Small intestine (tissue), 7 donors: ENCODE measurements at regions not wholly inside any gene's neighbourhood (a gene's known extent, or its start where the extent isn't known, plus 50 kb on each side); places are given as distances from the start of the nearest gene placed in this dataset.

Source experiments
- DNase-seq, 2 donors: peaks; one replicate each; pipeline versions ENCODE4 v3.0.0 to v3.0.0-alpha.2; 2013
- FAIRE-seq: peaks from 2 replicates; lab custom pipeline; 2012; peaks lifted over from hg19 to GRCh38; lab: Jason Lieb, UNC
- H3K27ac ChIP-seq, 3 donors: one replicate each; pipeline ENCODE4 v1.5.1; 2013; ENCODE audit warnings: low read length in 2 of 3, mild to moderate bottlenecking in 2 of 3, control low read depth in 1 of 3, inconsistent platforms in 1 of 3, low read depth in 1 of 3, moderate library complexity in 1 of 3
- H3K27me3 ChIP-seq, 3 donors: one replicate each; pipeline ENCODE4 v1.6.1; 2013; ENCODE audit warnings: low read length in 3 of 3, inconsistent platforms in 1 of 3; ENCODE audit not compliant: control insufficient read depth in 3 of 3, insufficient read depth in 3 of 3
- H3K36me3 ChIP-seq, 3 donors: one replicate each; pipeline ENCODE4 v1.6.1; 2013; ENCODE audit warnings: low read length in 3 of 3, inconsistent platforms in 1 of 3, low read depth in 1 of 3, mild to moderate bottlenecking in 1 of 3, moderate library complexity in 1 of 3; ENCODE audit not compliant: control insufficient read depth in 3 of 3, insufficient read depth in 2 of 3
- H3K4me1 ChIP-seq, 3 donors: one replicate each; pipeline ENCODE4 v1.6.1; 2013; ENCODE audit warnings: low read length in 2 of 3, inconsistent platforms in 1 of 3, low read depth in 1 of 3, mild to moderate bottlenecking in 1 of 3, moderate library complexity in 1 of 3; ENCODE audit not compliant: control insufficient read depth in 3 of 3, insufficient read depth in 2 of 3
- H3K4me3 ChIP-seq, 3 donors: one replicate each; pipeline ENCODE4 v1.5.1; 2013; ENCODE audit warnings: low read length in 3 of 3, control low read depth in 1 of 3, inconsistent platforms in 1 of 3, low read depth in 1 of 3, mild to moderate bottlenecking in 1 of 3, moderate library complexity in 1 of 3
- H3K9me3 ChIP-seq, 2 donors: one replicate each; pipeline ENCODE4 v1.6.1; 2013; ENCODE audit warnings: low read depth in 1 of 2, low read length in 1 of 2; ENCODE audit not compliant: control insufficient read depth in 2 of 2, insufficient read depth in 1 of 2
- WGBS, 3 donors: extraction: QIAGEN DNeasy Blood & Tissue Kit; methylation state at CpG; one replicate each; pipeline ENCODE4 v1.1.7; 2013; 5-methylcytosine and 5-hydroxymethylcytosine counted together
- donor health status: healthy with polysubstance abuse.
- donor health status: control.
- donor health status: control.
- donor health status: Bipolar disorder and iron deficiency.
- donor health status: healthy.

DNA sequence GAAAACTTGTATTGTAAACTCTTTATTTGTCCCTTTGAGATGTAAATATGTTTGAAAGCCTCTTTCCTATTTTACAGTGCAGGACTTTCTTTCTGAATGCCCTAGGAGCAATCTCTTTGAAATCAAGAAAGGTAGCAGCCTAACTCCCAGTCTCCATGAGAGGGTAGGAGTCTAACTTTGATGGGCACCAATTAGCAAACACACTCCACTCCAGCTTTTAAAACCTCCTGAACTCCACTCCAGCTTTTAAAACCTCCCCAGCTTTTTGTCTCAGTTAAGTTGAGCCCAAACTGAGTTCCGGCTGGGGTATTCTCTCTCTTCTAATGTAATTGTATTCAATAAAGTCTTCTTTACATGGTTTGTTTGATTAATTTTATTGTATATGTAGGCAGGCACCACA lies 493.7 kb upstream of the CDH7 start:
- Histone ChIP-seq H3K36me3 (no peaks in the 10 kb centered on the region), H3K9me3 (no peaks in the 10 kb centered on the region), H3K4me1 (no peaks in the 10 kb centered on the region), H3K4me3 (no peak overlapping the region), H3K27me3 (no peaks in the 10 kb centered on the region), H3K27ac (no peak overlapping the region)
- DNase-seq (no peak), FAIRE-seq (no peak)
- WGBS, 3 donors, result 27 to 45% (median 44%) methylated on average over 1 of the region's 1 CpG

- H3K4me1 ChIP-seq, result no peaks in the 10 kb centered on the region
- 63 to 81% (median 66%) methylated on average over 2 of the region's 2 CpGs for WGBS, 3 donors
- H3K27me3 ChIP-seq, result no peaks in the 10 kb centered on the region
- no peak overlapping the region for H3K27ac ChIP-seq
- DNase-seq (no peak), FAIRE-seq (no peak)
- no peaks in the 10 kb centered on the region for H3K36me3 ChIP-seq
- no peaks in the 10 kb centered on the region for H3K9me3 ChIP-seq
- no peak overlapping the region for H3K4me3 ChIP-seq
Observed at GRCh38 chr18:65255417-65255816, 495.4 kb upstream of the CDH7 start.

DNA sequence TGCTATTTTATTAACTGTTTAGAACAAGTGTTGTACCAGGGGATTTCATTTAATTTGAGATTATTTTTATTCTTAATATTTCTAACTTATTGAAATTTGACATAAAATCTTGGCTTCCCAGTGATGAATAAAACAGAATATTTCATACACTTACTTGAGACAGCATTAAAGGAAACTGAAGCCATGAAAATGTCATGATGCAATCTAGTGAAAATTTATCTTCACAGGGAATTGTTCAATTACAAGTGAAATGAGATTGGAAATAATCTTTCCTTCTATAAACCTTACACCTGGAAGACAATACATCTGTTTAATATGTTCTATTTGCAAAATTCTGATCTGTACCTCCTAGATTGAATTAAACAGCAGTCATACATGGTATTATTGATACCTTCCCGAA lies 511.0 kb upstream of the CDH7 start:
- Histone ChIP-seq H3K27me3 (no peaks in the 10 kb centered on the region), H3K9me3 (no peaks in the 10 kb centered on the region), H3K36me3 (no peaks in the 10 kb centered on the region), H3K4me3 (no peak overlapping the region), H3K4me1 (no peaks in the 10 kb centered on the region), H3K27ac (no peak overlapping the region)
- FAIRE-seq, result no peak
- WGBS, 3 donors, result 72 to 82% (median 81%) methylated on average over 1 of the region's 1 CpG
- DNase-seq, result no peak

DNA sequence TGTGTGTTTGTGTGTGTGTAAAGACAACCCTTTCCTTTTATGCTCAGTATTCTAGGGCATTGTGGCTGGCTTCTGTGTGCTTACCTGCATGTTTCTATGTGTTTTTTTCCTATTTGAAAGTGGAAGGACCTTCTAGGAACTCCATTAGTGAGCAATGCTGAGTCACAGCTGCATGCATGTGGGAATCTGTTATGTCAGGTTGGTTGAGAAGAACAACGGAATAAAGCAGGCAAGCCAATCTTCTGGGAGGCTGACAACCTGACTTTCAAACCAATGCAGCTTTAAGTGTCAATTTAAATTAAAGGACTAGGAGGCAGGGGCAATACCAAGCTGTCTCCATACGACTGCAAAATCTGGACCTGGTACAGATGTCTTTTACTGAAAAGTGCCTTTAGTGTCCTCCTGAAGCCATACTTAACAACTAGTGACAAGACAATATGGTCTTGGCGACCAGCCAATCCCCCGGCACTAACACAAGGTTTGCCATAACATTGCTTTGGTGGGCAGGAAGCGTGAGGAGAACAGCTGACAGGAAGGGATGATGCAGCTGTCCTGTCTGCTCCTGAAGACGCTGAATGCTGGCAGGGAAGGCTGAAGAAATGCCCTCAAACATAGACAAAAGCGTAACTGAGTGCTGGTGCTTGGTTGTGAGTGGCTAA lies 514.7 kb upstream of the CDH7 start:
- Histone ChIP-seq H3K9me3 (no peaks in the 10 kb centered on the region), H3K27ac (no peak overlapping the region), H3K36me3 (no peaks in the 10 kb centered on the region), H3K4me3 (no peak overlapping the region), H3K4me1 (no peaks in the 10 kb centered on the region), H3K27me3 (no peaks in the 10 kb centered on the region)
- whole genome bisulfite sequencing, 3 donors, result 17 to 35% (median 27%) methylated on average over 7 of the region's 7 CpGs
- no peak for FAIRE-seq
- peak in 1 of 2 donors; percentile 2 for DNase-seq

DNA sequence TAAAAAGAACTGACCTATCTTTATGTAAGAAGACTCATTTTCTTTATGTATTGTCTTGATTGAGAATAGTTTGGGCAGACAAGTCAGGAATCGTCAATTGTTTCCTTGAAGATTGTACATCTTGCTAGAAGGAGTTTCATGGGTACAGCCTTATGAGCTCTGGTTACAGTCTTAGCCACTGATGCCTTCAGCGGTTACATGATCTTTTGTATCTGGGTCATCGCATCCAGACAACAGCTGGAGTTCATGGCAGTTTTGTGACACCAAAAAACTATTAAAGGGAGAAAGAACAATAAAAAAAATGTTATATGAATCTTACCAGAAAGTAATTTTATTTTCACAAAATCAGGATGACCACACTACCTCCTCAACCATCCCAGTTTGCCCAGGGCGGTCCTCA lies 520.5 kb upstream of the CDH7 start:
- Histone ChIP-seq H3K36me3 (no peaks in the 10 kb centered on the region), H3K4me3 (no peak overlapping the region), H3K4me1 (no peaks in the 10 kb centered on the region), H3K27ac (no peak overlapping the region), H3K9me3 (no peaks in the 10 kb centered on the region), H3K27me3 (no peaks in the 10 kb centered on the region)
- FAIRE-seq (no peak), DNase-seq (no peak)
- WGBS, 3 donors, result 82 to 92% (median 91%) methylated on average over 4 of the region's 4 CpGs

- Histone ChIP-seq H3K9me3 (no peaks in the 10 kb centered on the region), H3K4me1 (no peaks in the 10 kb centered on the region), H3K27ac (no peak overlapping the region), H3K4me3 (no peak overlapping the region), H3K36me3 (no peaks in the 10 kb centered on the region), H3K27me3 (no peaks in the 10 kb centered on the region)
- DNase-seq (no peak), FAIRE-seq (no peak)
- 84 to 92% (median 85%) methylated on average over 3 of the region's 3 CpGs for WGBS, 3 donors
Observed at GRCh38 chr18:65227970-65228369, 522.8 kb upstream of the CDH7 start.

DNA sequence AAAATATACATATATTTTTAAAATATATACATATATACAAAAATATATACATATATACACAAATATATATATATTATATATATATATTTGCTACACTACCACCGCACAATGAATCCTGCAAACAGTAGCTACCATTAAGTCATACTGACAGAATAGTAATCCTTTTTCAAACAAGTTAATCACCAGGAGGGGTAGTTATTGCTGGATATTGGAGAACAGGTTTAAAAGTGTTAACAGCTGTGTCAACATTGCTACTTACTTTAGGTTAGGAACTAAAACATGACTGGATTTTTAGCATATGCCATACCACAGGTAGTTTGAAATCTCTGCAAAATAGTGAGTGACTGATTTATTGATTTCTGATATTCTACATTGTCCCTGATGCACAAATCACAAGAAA lies 529.1 kb upstream of the CDH7 start:
- no peaks in the 10 kb centered on the region for H3K4me1 ChIP-seq
- no peak for FAIRE-seq
- H3K27ac ChIP-seq, result no peak overlapping the region
- no peaks in the 10 kb centered on the region for H3K36me3 ChIP-seq
- no peaks in the 10 kb centered on the region for H3K9me3 ChIP-seq
- no peaks in the 10 kb centered on the region for H3K27me3 ChIP-seq
- no peak for DNase-seq
- WGBS, 3 donors, result 23 to 62% (median 56%) methylated on average over 1 of the region's 1 CpG
- H3K4me3 ChIP-seq, result no peak overlapping the region

GRCh38 chr18:65221115-65221514 lies 529.7 kb upstream of the CDH7 start:
- H3K4me1 ChIP-seq, result no peaks in the 10 kb centered on the region
- no peaks in the 10 kb centered on the region for H3K27me3 ChIP-seq
- WGBS, 3 donors, result 90 to 96% (median 93%) methylated on average over 6 of the region's 6 CpGs
- H3K36me3 ChIP-seq, result no peaks in the 10 kb centered on the region
- H3K27ac ChIP-seq, result no peak overlapping the region
- FAIRE-seq (no peak), DNase-seq (no peak)
- no peak overlapping the region for H3K4me3 ChIP-seq
- H3K9me3 ChIP-seq, result no peaks in the 10 kb centered on the region

DNA sequence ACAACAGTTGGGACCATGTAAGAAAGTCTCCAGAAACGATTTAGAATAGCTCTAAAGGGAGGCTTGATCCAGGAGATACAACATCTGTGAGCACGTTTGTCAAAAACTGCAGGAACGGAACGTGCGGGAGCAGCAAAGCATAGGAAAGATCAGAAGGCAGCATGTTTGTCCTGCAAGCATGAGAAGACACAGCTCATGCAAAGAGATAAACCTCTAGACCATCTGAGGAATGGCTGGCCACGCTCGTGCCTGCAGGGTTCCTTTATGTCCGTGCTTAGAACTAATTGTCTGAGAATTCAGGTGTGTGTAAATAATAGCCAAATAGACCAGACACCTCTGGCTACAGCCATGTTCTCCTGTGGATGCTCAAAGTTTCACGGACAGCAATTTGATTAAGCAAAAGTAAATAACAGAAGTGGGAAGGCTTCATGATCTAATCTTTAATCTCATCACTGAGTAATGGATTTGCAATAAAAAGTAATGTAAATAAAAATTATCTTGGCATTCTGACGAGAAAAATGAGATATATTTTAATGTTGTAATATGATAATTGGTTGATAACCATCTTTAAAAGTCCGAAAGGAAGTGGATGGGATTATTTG lies 534.8 kb upstream of the CDH7 start:
- H3K4me3 ChIP-seq, result no peak overlapping the region
- FAIRE-seq (no peak), DNase-seq (no peak)
- no peak overlapping the region for H3K27ac ChIP-seq
- H3K4me1 ChIP-seq, result no peaks in the 10 kb centered on the region
- no peaks in the 10 kb centered on the region for H3K9me3 ChIP-seq
- no peaks in the 10 kb centered on the region for H3K27me3 ChIP-seq
- H3K36me3 ChIP-seq, result no peaks in the 10 kb centered on the region
- WGBS, 3 donors, result 65 to 72% (median 67%) methylated on average over 11 of the region's 11 CpGs
